Activated CD4-positive, alpha-beta T cell treated with anti-CD3 and anti-CD28 coated beads for 24 hours (primary cell): ENCODE measurements at regions not wholly inside any gene's neighbourhood (a gene's known extent, or its start where the extent isn't known, plus 50 kb on each side); places are given as distances from the start of the nearest gene placed in this dataset.

Source experiments
- DNase-seq, 2 donors: peaks; one replicate each; pipeline ENCODE4 v3.0.0-alpha.2; 2020; ENCODE audit warnings: low read depth in 2 of 2

- no peak for DNase-seq
These were observed 241.5 kb upstream of the PITRM1 start for GRCh38 chr10:3413937-3414666.

- no peak for DNase-seq
These were observed 240.1 kb upstream of the PITRM1 start for GRCh38 chr10:3412646-3413045.

- no peak for DNase-seq
These were observed 239.5 kb upstream of the PITRM1 start for GRCh38 chr10:3412071-3412582.

GRCh38 chr10:3411044-3411443, 238.5 kb upstream of the PITRM1 start:
- no peak for DNase-seq

GRCh38 chr10:3409928-3410327, 237.3 kb upstream of the PITRM1 start:
- no peak for DNase-seq

- no peak for DNase-seq
These were observed 236.2 kb upstream of the PITRM1 start for GRCh38 chr10:3408603-3409365.

GRCh38 chr10:3407208-3407607, 234.6 kb upstream of the PITRM1 start:
- DNase-seq: no peak

- DNase-seq: no peak
These were observed 234.0 kb upstream of the PITRM1 start for GRCh38 chr10:3406556-3406955.

- no peak for DNase-seq
These were observed 231.8 kb upstream of the PITRM1 start for GRCh38 chr10:3404381-3404780.

GRCh38 chr10:3402187-3402751, 229.7 kb upstream of the PITRM1 start:
- DNase-seq: no peak

- no peak for DNase-seq
These were observed 228.9 kb upstream of the PITRM1 start for GRCh38 chr10:3401491-3401938.

- DNase-seq: no peak
These were observed 227.8 kb upstream of the PITRM1 start for GRCh38 chr10:3400348-3400747.

GRCh38 chr10:3399756-3400155, 227.2 kb upstream of the PITRM1 start:
- DNase-seq: no peak

GRCh38 chr10:3398825-3399646, 226.5 kb upstream of the PITRM1 start:
- DNase-seq: no peak

GRCh38 chr10:3397846-3398245, 225.3 kb upstream of the PITRM1 start:
- no peak for DNase-seq

- no peak for DNase-seq
These were observed 224.6 kb upstream of the PITRM1 start for GRCh38 chr10:3397231-3397630.

- no peak for DNase-seq
These were observed 223.5 kb upstream of the PITRM1 start for GRCh38 chr10:3396116-3396515.

- no peak for DNase-seq
These were observed 222.9 kb upstream of the PITRM1 start for GRCh38 chr10:3395458-3395861.

GRCh38 chr10:3395041-3395440, 222.5 kb upstream of the PITRM1 start:
- DNase-seq: no peak

- DNase-seq: no peak
These were observed 221.4 kb upstream of the PITRM1 start for GRCh38 chr10:3393958-3394357.

- DNase-seq: no peak
These were observed 219.1 kb upstream of the PITRM1 start for GRCh38 chr10:3391657-3392056.

GRCh38 chr10:3389130-3389529, 216.5 kb upstream of the PITRM1 start:
- DNase-seq: no peak
